Transverse colon (tissue), 4 donors: ENCODE measurements at regions not wholly inside any gene's neighbourhood (a gene's known extent, or its start where the extent isn't known, plus 50 kb on each side); places are given as distances from the start of the nearest gene placed in this dataset.

Experiments
- DNase-seq: peaks from one replicate; pipeline ENCODE4 v3.0.0-alpha.2; 2019
- H3K27ac ChIP-seq, 4 donors: fragments of 200-600 bp; sonication (generic); 2 replicates each; pipeline ENCODE4 v1.5.1; 2016 to 2018; ENCODE audit warnings: inconsistent platforms in 4 of 4
- H3K27me3 ChIP-seq: fragments of 200-600 bp; sonication (generic); 2 replicates; pipeline ENCODE4 v1.5.1; 2017; ENCODE audit warnings: inconsistent platforms
- H3K36me3 ChIP-seq, 4 donors: fragments of 200-600 bp; sonication (generic); 2 replicates each; pipeline ENCODE4 v1.5.1; 2017 to 2019; ENCODE audit warnings: inconsistent platforms in 4 of 4
- H3K4me1 ChIP-seq, 4 donors: fragments of 200-600 bp; sonication (generic); 2 replicates each; pipeline ENCODE4 v1.5.1; 2017 to 2020; ENCODE audit warnings: inconsistent platforms in 4 of 4
- H3K4me3 ChIP-seq, 4 donors: fragments of 200-600 bp; sonication (generic); 1 replicate in 1 of 4; 2 replicates in 3 of 4; pipeline versions ENCODE4 v1.5.1 to v1.6.1; 2017 to 2019; ENCODE audit warnings: inconsistent platforms in 4 of 4
- H3K9me3 ChIP-seq, 2 donors: fragments of 200-600 bp; sonication (generic); 2 replicates each; pipeline ENCODE4 v1.5.1; 2017 to 2019; ENCODE audit warnings: inconsistent platforms in 2 of 2
- EP300 ChIP-seq: sonication (generic); formaldehyde crosslinking; IDR thresholded peaks from one replicate; pipeline ENCODE4 v1.6.1; 2017; ENCODE audit warnings: antibody characterized with exemption, low read depth
- POLR2A ChIP-seq: fragments of 450-650 bp; IDR thresholded peaks from one replicate; pipeline ENCODE4 v1.6.1; 2016; ENCODE audit warnings: antibody characterized with exemption, mild to moderate bottlenecking, moderate library complexity
- POLR2AphosphoS5 ChIP-seq, 3 donors: sonication (generic); formaldehyde crosslinking; IDR thresholded peaks; one replicate each; pipeline ENCODE4 v1.6.1; 2016; ENCODE audit warnings: antibody characterized with exemption in 3 of 3
- WGBS, 2 donors: methylation state at CpG; one replicate each; pipeline ENCODE4 v1.1.5; 2018; ENCODE audit warnings: low coverage in 1 of 2; 5-methylcytosine and 5-hydroxymethylcytosine counted together
- in situ Hi-C, 4 donors: fragments of 200-750 bp; cut with MboI; loops; one replicate each; pipeline versions ENCODE4 v1.15.0 to v1.15.1; 2017; ENCODE audit warnings: low sequenced_read_pairs in 3 of 4, low pct_ligation_motif_present in 1 of 4, low pct_unique_long_range_greater_than_20kb in 1 of 4
- intact Hi-C: fragments of 100-400 bp; cut with DNase I; formaldehyde crosslinking; loops from one replicate; pipeline ENCODE4 v1.15.1; 2023; ENCODE audit warnings: low total_unique reads
- TF ChIP-seq, protein P1 (sequence below), 5 experiments: fragments of 200-600 bp in 3 of 5; fragments of 450-650 bp in 2 of 5; sonication (generic) in 3 of 5; IDR thresholded peaks; 1 replicate in 2 of 5; 2 replicates in 3 of 5; pipeline ENCODE4 v1.5.1; 2016 to 2017; ENCODE audit warnings: antibody characterized with exemption in 5 of 5, inconsistent platforms in 3 of 5, mild to moderate bottlenecking in 2 of 5, moderate library complexity in 1 of 5

DNA sequence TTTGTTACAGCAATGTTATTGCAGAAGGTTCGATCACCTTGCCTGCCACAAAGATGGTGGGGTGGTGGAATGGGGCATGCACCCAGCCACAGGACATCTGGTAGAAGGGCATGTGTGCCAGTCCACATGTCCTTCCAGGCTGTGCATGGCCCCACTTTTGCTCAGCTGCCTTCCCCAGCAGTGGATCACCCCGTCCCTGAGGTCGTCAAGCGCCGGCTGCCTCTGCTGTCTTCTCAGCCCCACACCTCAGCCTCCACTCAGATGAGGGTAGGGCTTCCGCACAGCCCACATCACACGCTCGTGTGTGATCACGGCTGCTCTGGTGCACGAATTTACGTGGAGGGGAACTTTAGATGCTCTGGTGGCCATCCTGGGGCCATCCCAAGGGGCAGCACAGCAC lies 109.5 kb upstream of the PMEPA1 start:
- in situ Hi-C loops, result no loop called here
- no peaks in the 10 kb centered on the region for H3K36me3 ChIP-seq
- no peak overlapping the region for H3K27ac ChIP-seq
- TF ChIP-seq POLR2A (no peak), POLR2AphosphoS5 (IDR thresholded peaks at IDR 0.05) (no peak), EP300 (no peak)
- TF ChIP-seq, protein P1, sequence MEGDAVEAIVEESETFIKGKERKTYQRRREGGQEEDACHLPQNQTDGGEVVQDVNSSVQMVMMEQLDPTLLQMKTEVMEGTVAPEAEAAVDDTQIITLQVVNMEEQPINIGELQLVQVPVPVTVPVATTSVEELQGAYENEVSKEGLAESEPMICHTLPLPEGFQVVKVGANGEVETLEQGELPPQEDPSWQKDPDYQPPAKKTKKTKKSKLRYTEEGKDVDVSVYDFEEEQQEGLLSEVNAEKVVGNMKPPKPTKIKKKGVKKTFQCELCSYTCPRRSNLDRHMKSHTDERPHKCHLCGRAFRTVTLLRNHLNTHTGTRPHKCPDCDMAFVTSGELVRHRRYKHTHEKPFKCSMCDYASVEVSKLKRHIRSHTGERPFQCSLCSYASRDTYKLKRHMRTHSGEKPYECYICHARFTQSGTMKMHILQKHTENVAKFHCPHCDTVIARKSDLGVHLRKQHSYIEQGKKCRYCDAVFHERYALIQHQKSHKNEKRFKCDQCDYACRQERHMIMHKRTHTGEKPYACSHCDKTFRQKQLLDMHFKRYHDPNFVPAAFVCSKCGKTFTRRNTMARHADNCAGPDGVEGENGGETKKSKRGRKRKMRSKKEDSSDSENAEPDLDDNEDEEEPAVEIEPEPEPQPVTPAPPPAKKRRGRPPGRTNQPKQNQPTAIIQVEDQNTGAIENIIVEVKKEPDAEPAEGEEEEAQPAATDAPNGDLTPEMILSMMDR (IDR thresholded peaks at IDR 0.05), result no peak
- WGBS, 2 donors, result 80 to 92% methylated on average over 2 to 11 of the region's 11 CpGs
- no peaks in the 10 kb centered on the region for H3K4me1 ChIP-seq
- no peaks in the 10 kb centered on the region for H3K27me3 ChIP-seq
- no peaks in the 10 kb centered on the region for H3K9me3 ChIP-seq
- no peak overlapping the region for H3K4me3 ChIP-seq
- DNase-seq, result no peak
- intact Hi-C loops, result no loop called here

- Histone ChIP-seq H3K4me3 (no peak overlapping the region), H3K27me3 (no peaks in the 10 kb centered on the region), H3K27ac (no peak overlapping the region), H3K36me3 (no peaks in the 10 kb centered on the region), H3K4me1 (no peaks in the 10 kb centered on the region), H3K9me3 (no peaks in the 10 kb centered on the region)
- in situ Hi-C loops (no loop called here), intact Hi-C loops (no loop called here)
- TF ChIP-seq POLR2AphosphoS5 (IDR thresholded peaks at IDR 0.05) (no peak), EP300 (no peak), POLR2A (no peak)
- WGBS, 2 donors, result 79 to 84% methylated on average over 8 to 12 of the region's 12 CpGs
- DNase-seq, result no peak
These were observed 108.8 kb upstream of the PMEPA1 start for GRCh38 chr20:57818418-57819181.

GRCh38 chr20:57815405-57815804 lies 105.6 kb upstream of the PMEPA1 start:
- Histone ChIP-seq H3K4me1 (no peaks in the 10 kb centered on the region), H3K27ac (no peak overlapping the region), H3K36me3 (no peaks in the 10 kb centered on the region), H3K4me3 (no peak overlapping the region), H3K9me3 (no peaks in the 10 kb centered on the region), H3K27me3 (no peaks in the 10 kb centered on the region)
- TF ChIP-seq, protein P1 (IDR thresholded peaks at IDR 0.05), result no peak
- TF ChIP-seq POLR2A (no peak), EP300 (no peak), POLR2AphosphoS5 (IDR thresholded peaks at IDR 0.05) (no peak)
- in situ Hi-C loops (no loop called here), intact Hi-C loops (no loop called here)
- 85 to 93% methylated on average over 3 to 4 of the region's 4 CpGs for WGBS, 2 donors
- DNase-seq, result no peak

DNA sequence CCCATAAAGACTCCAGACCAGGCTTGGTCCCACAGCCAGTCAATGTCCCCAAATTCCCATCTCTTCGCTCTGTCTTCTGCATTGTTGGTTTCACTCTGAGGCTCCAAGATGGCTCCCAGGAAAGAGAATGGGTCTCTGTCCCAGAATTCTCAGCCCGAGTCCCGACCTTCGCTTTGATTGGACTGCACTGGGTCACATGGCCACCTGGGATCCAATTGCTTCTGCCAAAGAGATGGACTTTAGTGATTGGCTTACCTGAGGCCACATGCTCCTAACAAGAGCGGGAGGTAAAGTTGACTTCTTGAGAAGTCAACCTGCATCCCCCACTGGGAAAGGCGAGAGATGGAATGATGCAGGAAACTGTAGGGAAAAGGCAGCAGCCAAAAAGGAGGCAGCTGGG lies 104.7 kb upstream of the PMEPA1 start:
- no peak for DNase-seq
- 87 to 100% methylated on average over 2 to 6 of the region's 6 CpGs for WGBS, 2 donors

More for the DNA sequence above, 104.7 kb upstream of the PMEPA1 start:
- Histone ChIP-seq H3K36me3 (no peaks in the 10 kb centered on the region), H3K9me3 (no peaks in the 10 kb centered on the region), H3K4me1 (no peaks in the 10 kb centered on the region), H3K27me3 (no peaks in the 10 kb centered on the region), H3K4me3 (no peak overlapping the region), H3K27ac (no peak overlapping the region)
- TF ChIP-seq POLR2A (no peak), EP300 (no peak), POLR2AphosphoS5 (IDR thresholded peaks at IDR 0.05) (no peak)
- TF ChIP-seq, protein P1 (IDR thresholded peaks at IDR 0.05), result no peak
- intact Hi-C loops, result no loop called here
- in situ Hi-C loops, result no loop called here
